Calu3 (cell line): ENCODE measurements at regions not wholly inside any gene's neighbourhood (a gene's known extent, or its start where the extent isn't known, plus 50 kb on each side); places are given as distances from the start of the nearest gene placed in this dataset.

Source experiments
- BruUV-seq: library from RNA; stranded (reverse); fragments of 400-500 nt; replicated peaks from 2 replicates; lab custom pipeline; 2021; lab: Mats Ljungman, UMichigan
- CTCF ChIA-PET: fragments of 300-600 bp; sonication (Branson Sonifier 250); formaldehyde crosslinking; loops from one replicate; lab custom pipeline; 2022; ENCODE audit warnings: antibody characterized with exemption; lab: Charles Lee
- DNase-seq: peaks from one replicate; pipeline ENCODE4 v3.0.0; 2022
- H3K27ac Mint-ChIP-seq: one replicate; pipeline ENCODE4 v1.8.0; 2022; ENCODE audit warnings: mixed read lengths; ENCODE audit not compliant: unreplicated experiment
- H3K27me3 Mint-ChIP-seq: one replicate; pipeline ENCODE4 v1.8.0; 2022; ENCODE audit warnings: mixed read lengths; ENCODE audit not compliant: unreplicated experiment
- H3K36me3 Mint-ChIP-seq: one replicate; pipeline ENCODE4 v1.8.0; 2022; ENCODE audit warnings: mild to moderate bottlenecking, moderate library complexity, mixed read lengths; ENCODE audit not compliant: insufficient read depth, unreplicated experiment
- H3K4me1 Mint-ChIP-seq: one replicate; pipeline ENCODE4 v1.8.0; 2022; ENCODE audit warnings: mild to moderate bottlenecking, low read depth, mixed read lengths; ENCODE audit not compliant: unreplicated experiment
- H3K4me3 Mint-ChIP-seq: one replicate; pipeline ENCODE4 v1.8.0; 2022; ENCODE audit warnings: mild to moderate bottlenecking, low read depth, moderate library complexity, mixed read lengths; ENCODE audit not compliant: unreplicated experiment
- H3K9me3 Mint-ChIP-seq: one replicate; pipeline ENCODE4 v1.8.0; 2022; ENCODE audit warnings: low read depth, mixed read lengths; ENCODE audit not compliant: unreplicated experiment
- CTCF ChIP-seq: fragments of 200-600 bp; IDR thresholded peaks from one replicate; pipeline ENCODE4 v1.8.0; 2022; ENCODE audit warnings: antibody characterized with exemption; ENCODE audit not compliant: unreplicated experiment
- intact Hi-C: fragments of 100-400 bp; cut with micrococcal nuclease; formaldehyde crosslinking; loops from one replicate; pipeline ENCODE4 v1.10.0; 2022; ENCODE audit not compliant: unreplicated experiment

- TF ChIP-seq CTCF: no peak
- Mint-ChIP-seq H3K27me3 (peaks cover 26% of the 10 kb centered on the region), H3K36me3 (no peaks in the 10 kb centered on the region), H3K4me3 (no peak overlapping the region), H3K9me3 (no peaks in the 10 kb centered on the region), H3K27ac (no peak overlapping the region), H3K4me1 (no peaks in the 10 kb centered on the region)
- BruUV-seq: no TSS peak
- intact Hi-C loops: no loop called here
- CTCF ChIA-PET: interaction anchor here (1.2 kb wide), 1 partner anchor 217 kb away, joined by 3 read pairs; no protein-coding TSS in a partner anchor
- no peak for DNase-seq
Measured at GRCh38 chr11:116282481-116282880, 490.3 kb downstream of the BUD13 start.

DNA sequence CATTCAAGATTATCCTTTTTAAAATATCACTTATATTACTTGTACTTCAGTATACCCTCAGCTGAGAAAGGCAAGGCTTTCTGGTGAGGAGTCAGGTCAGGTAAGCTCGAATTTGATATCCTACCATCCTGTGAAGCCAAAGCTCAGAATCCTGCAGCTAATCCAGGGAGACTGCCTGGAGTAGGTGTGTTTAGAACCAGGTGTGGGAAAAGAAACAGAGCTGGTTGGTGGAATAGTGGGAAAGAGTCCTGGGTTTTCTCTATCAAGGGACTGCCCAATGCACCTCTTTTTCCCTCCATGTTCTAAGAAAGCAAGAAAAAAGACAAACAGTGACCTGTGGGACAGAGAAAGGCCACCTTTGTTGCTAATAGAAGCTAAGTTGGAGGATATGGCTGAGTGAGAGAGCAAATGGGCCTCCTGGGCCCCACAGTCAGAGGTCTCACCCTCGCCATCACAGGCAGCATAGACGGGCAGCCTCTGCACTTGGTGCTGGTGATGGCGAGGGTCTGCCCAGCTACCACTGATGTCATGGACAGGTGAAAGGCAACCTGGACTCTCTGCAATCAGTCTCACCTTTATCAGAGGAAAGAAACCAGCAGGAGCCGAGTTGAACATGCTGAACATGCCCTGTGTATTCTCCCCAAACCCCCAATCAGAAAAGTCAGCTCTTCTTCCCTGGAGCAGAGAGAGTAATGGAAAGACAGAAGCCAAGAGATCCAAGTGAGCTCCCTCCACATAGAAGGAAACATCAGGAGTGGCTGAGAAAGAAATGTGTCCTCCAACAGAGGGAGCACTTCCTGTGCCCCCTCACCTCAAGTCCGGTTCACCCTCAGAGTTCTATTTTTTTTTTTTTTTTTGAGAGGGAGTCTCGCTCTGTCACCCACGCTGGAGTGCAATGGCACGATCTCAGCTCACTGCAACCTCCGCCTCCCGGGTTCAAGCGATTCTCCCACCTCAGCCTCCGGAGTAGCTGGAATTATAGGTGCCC lies 491.3 kb downstream of the BUD13 start:
- Mint-ChIP-seq H3K36me3 (no peaks in the 10 kb centered on the region), H3K27ac (no peak overlapping the region), H3K4me1 (no peaks in the 10 kb centered on the region), H3K4me3 (no peak overlapping the region), H3K9me3 (no peaks in the 10 kb centered on the region), H3K27me3 (peaks cover 26% of the 10 kb centered on the region)
- no peak for TF ChIP-seq CTCF
- no TSS peak for BruUV-seq
- intact Hi-C loops: no loop called here
- CTCF ChIA-PET: interaction anchor here (0.5 to 1.2 kb wide), 4 partner anchors 131 to 360 kb away, joined by 3 to 4 read pairs (median 3); no protein-coding TSS in a partner anchor
- no peak for DNase-seq

GRCh38 chr11:116279511-116279910 lies 493.3 kb downstream of the BUD13 start:
- TF ChIP-seq CTCF: no peak
- intact Hi-C loops: no loop called here
- no peaks in the 10 kb centered on the region for H3K4me1 Mint-ChIP-seq
- CTCF ChIA-PET: no interaction called here
- no peaks in the 10 kb centered on the region for H3K9me3 Mint-ChIP-seq
- peaks cover 26% of the 10 kb centered on the region for H3K27me3 Mint-ChIP-seq
- no peak overlapping the region for H3K27ac Mint-ChIP-seq
- no peak overlapping the region for H3K4me3 Mint-ChIP-seq
- DNase-seq: no peak
- H3K36me3 Mint-ChIP-seq: no peaks in the 10 kb centered on the region
- BruUV-seq: no TSS peak

GRCh38 chr11:116278076-116278475 lies 494.7 kb downstream of the BUD13 start:
- no peak for TF ChIP-seq CTCF
- intact Hi-C loops: no loop called here
- BruUV-seq: no TSS peak
- Mint-ChIP-seq H3K4me3 (no peak overlapping the region), H3K9me3 (no peaks in the 10 kb centered on the region), H3K27me3 (peaks cover 26% of the 10 kb centered on the region), H3K27ac (no peak overlapping the region), H3K4me1 (no peaks in the 10 kb centered on the region), H3K36me3 (no peaks in the 10 kb centered on the region)
- CTCF ChIA-PET: no interaction called here
- no peak for DNase-seq
